Kidney epithelial cell (primary cell): ENCODE measurements at regions not wholly inside any gene's neighbourhood (a gene's known extent, or its start where the extent isn't known, plus 50 kb on each side); places are given as distances from the start of the nearest gene placed in this dataset.

Source experiments
- DNase-seq: peaks from one replicate; pipeline ENCODE4 v3.0.0-alpha.2; 2010; ENCODE audit warnings: low read depth
- H3K27me3 ChIP-seq: 2 replicates; pipeline ENCODE4 v1.6.0; 2011; ENCODE audit warnings: low read length; ENCODE audit not compliant: control insufficient read depth, insufficient read depth
- H3K36me3 ChIP-seq: 2 replicates; pipeline ENCODE4 v1.5.1; 2011; ENCODE audit warnings: low read length; ENCODE audit not compliant: control insufficient read depth, insufficient read depth
- H3K4me3 ChIP-seq: 2 replicates; pipeline ENCODE4 v1.5.1; 2011; ENCODE audit warnings: low read depth, mild to moderate bottlenecking, control low read depth, low read length
- CTCF ChIP-seq: IDR thresholded peaks from 2 replicates; pipeline ENCODE4 v1.5.1; 2011; ENCODE audit warnings: mild to moderate bottlenecking, moderate library complexity, low read length, control low read depth, inconsistent platforms; ENCODE audit not compliant: insufficient read depth, poor library complexity, severe bottlenecking

- H3K27me3 ChIP-seq: no peaks in the 10 kb centered on the region
- DNase-seq: no peak
- no peaks in the 10 kb centered on the region for H3K36me3 ChIP-seq
- no peak overlapping the region for H3K4me3 ChIP-seq
- no peak for TF ChIP-seq CTCF
These were observed 153.1 kb upstream of the MPHOSPH6 start for GRCh38 chr16:82323171-82323570.

GRCh38 chr16:82322177-82322576 is 152.2 kb upstream of the MPHOSPH6 start:
- TF ChIP-seq CTCF: no peak
- no peaks in the 10 kb centered on the region for H3K36me3 ChIP-seq
- H3K4me3 ChIP-seq: no peak overlapping the region
- no peaks in the 10 kb centered on the region for H3K27me3 ChIP-seq
- DNase-seq: no peak

GRCh38 chr16:82319038-82319437 is 149.0 kb upstream of the MPHOSPH6 start:
- no peak overlapping the region for H3K4me3 ChIP-seq
- DNase-seq: no peak

GRCh38 chr16:82317411-82318167 is 147.6 kb upstream of the MPHOSPH6 start:
- TF ChIP-seq CTCF: no peak
- Histone ChIP-seq H3K4me3 (no peak overlapping the region), H3K27me3 (no peaks in the 10 kb centered on the region), H3K36me3 (no peaks in the 10 kb centered on the region)
- DNase-seq: no peak

More at GRCh38 chr16:82319038-82319437, 149.0 kb upstream of the MPHOSPH6 start:
- Histone ChIP-seq H3K27me3 (no peaks in the 10 kb centered on the region), H3K36me3 (no peaks in the 10 kb centered on the region)
- TF ChIP-seq CTCF: no peak

- Histone ChIP-seq H3K36me3 (no peaks in the 10 kb centered on the region), H3K4me3 (no peak overlapping the region), H3K27me3 (no peaks in the 10 kb centered on the region)
- no peak for DNase-seq
- no peak for TF ChIP-seq CTCF
These were observed 143.7 kb upstream of the MPHOSPH6 start for GRCh38 chr16:82313754-82314153.

GRCh38 chr16:82311528-82311927 is 141.5 kb upstream of the MPHOSPH6 start:
- TF ChIP-seq CTCF: no peak
- Histone ChIP-seq H3K27me3 (no peaks in the 10 kb centered on the region), H3K36me3 (no peaks in the 10 kb centered on the region), H3K4me3 (no peak overlapping the region)
- no peak for DNase-seq
